SK-N-SH (cell line): ENCODE measurements at regions not wholly inside any gene's neighbourhood (a gene's known extent, or its start where the extent isn't known, plus 50 kb on each side); places are given as distances from the start of the nearest gene placed in this dataset.

ENCODE experiments used
- CTCF ChIP-seq: fragments of 200-600 bp; sonication (generic); IDR thresholded peaks from 2 replicates; pipeline ENCODE4 v1.6.1; 2017; ENCODE audit warnings: antibody characterized with exemption, mild to moderate bottlenecking, moderate library complexity
- GABPA ChIP-seq: IDR thresholded peaks from 2 replicates; pipeline ENCODE4 v1.4.0; 2012; ENCODE audit warnings: low read depth, mild to moderate bottlenecking
- USF2 ChIP-seq: fragments of 150-350 bp; IDR thresholded peaks from 2 replicates; pipeline ENCODE4 v1.6.1; 2017; ENCODE audit warnings: antibody characterized with exemption, low read length, low read depth, borderline replicate concordance

GRCh38 chr3:66904336-66904735 is 93.8 kb upstream of the KBTBD8 start:
- TF ChIP-seq CTCF (no peak), GABPA (no peak), USF2 (no peak)
